Activated naive CD4-positive, alpha-beta T cell treated with anti-CD3 and anti-CD28 coated beads for 36 hours (primary cell): ENCODE measurements at regions not wholly inside any gene's neighbourhood (a gene's known extent, or its start where the extent isn't known, plus 50 kb on each side); places are given as distances from the start of the nearest gene placed in this dataset.

Source experiments
- CTCF ChIA-PET: fragments of 350-600 bp; sonication (Branson Sonifier 250); formaldehyde crosslinking; loops from one replicate; lab custom pipeline; 2021; ENCODE audit warnings: antibody characterized with exemption; lab: Charles Lee
- DNase-seq: peaks from one replicate; pipeline ENCODE4 v3.0.0-alpha.2; 2020
- H3K27ac Mint-ChIP-seq: one replicate; pipeline ENCODE4 v1.8.0; 2021; ENCODE audit warnings: mild to moderate bottlenecking, mixed read lengths
- H3K27me3 Mint-ChIP-seq: one replicate; pipeline ENCODE4 v1.8.0; 2021; ENCODE audit warnings: low read depth, mixed read lengths
- H3K36me3 Mint-ChIP-seq: one replicate; pipeline ENCODE4 v1.8.0; 2021; ENCODE audit warnings: low read depth, mixed read lengths
- H3K4me1 Mint-ChIP-seq: one replicate; pipeline ENCODE4 v1.8.0; 2021; ENCODE audit warnings: low read depth, mixed read lengths
- H3K4me3 Mint-ChIP-seq: one replicate; pipeline ENCODE4 v1.8.0; 2021; ENCODE audit warnings: mild to moderate bottlenecking, moderate library complexity, mixed read lengths
- H3K9me3 Mint-ChIP-seq: one replicate; pipeline ENCODE4 v1.8.0; 2021; ENCODE audit warnings: mixed read lengths
- intact Hi-C: fragments of 100-400 bp; cut with micrococcal nuclease; formaldehyde crosslinking; loops from one replicate; pipeline ENCODE4 v1.15.1; 2023

DNA sequence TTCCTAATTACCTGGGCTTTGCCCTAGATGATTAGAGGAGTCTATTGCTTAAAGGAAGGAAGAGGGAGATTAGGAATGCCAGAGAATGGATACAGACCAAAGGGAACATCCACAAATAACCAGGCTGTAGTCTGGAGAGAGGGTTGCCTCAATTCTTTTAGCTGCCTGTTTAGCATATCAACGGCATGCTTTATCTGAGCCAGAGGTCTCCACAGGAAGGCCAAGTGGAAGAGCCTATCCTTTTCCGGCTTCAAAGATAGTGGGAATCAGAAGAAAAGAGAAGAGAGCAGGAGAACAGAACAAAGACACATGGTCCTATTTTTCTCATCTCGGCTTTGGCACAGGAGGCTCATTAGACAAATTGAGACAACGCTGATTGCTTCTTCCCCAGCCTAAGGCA, 142.4 kb downstream of the NMUR2 start:
- intact Hi-C loops: no loop called here
- no peak overlapping the region for H3K27ac Mint-ChIP-seq
- H3K9me3 Mint-ChIP-seq: no peaks in the 10 kb centered on the region
- no peaks in the 10 kb centered on the region for H3K4me1 Mint-ChIP-seq
- no peak for DNase-seq
- CTCF ChIA-PET: no interaction called here
- H3K36me3 Mint-ChIP-seq: no peaks in the 10 kb centered on the region
- H3K27me3 Mint-ChIP-seq: peaks cover 3% of the 10 kb centered on the region
- no peak overlapping the region for H3K4me3 Mint-ChIP-seq

DNA sequence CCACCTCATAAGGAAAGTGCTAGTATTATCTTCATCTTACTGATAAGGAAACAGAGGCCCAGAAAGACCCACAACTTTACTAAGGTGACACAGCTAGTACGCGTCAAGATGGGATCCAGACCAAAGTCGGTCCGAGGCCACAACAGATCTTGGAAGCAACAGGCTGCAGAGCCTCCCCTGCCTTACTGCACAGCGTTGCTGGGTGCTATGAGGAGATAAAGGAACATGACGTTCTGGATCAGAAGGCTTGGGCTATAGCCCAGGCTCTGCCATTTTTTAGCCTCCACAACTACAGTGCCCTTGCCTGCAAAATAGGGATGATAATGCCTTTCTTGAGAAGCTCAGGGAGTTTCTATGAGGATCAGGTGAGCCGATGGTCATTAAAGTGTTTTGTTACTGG, 144.1 kb downstream of the NMUR2 start:
- H3K4me3 Mint-ChIP-seq: no peak overlapping the region
- H3K27ac Mint-ChIP-seq: no peak overlapping the region
- H3K4me1 Mint-ChIP-seq: no peaks in the 10 kb centered on the region
- CTCF ChIA-PET: no interaction called here
- H3K36me3 Mint-ChIP-seq: no peaks in the 10 kb centered on the region
- intact Hi-C loops: no loop called here
- H3K27me3 Mint-ChIP-seq: peaks cover 6% of the 10 kb centered on the region
- H3K9me3 Mint-ChIP-seq: no peaks in the 10 kb centered on the region
- DNase-seq: no peak

DNA sequence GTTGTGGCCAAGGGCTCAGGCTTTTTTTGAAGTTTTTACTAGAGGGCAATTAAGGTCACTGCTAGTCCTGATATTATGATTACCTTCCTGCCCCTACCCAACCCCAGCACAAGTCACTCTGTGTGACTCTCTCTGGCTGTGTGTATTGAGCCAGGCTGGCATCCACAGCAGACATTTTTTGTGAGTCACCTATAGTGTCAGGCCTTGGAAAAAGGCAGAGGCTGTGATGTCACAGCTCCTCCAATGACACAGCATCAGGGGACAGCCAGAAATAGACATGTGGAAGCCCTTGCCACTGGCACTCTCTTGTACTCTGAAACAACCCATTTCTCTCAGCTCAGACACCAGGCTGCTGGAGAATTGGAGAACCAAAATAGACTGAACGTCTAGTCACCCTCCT, 145.4 kb downstream of the NMUR2 start:
- no peaks in the 10 kb centered on the region for H3K36me3 Mint-ChIP-seq
- H3K4me3 Mint-ChIP-seq: no peak overlapping the region
- CTCF ChIA-PET: no interaction called here

DNA sequence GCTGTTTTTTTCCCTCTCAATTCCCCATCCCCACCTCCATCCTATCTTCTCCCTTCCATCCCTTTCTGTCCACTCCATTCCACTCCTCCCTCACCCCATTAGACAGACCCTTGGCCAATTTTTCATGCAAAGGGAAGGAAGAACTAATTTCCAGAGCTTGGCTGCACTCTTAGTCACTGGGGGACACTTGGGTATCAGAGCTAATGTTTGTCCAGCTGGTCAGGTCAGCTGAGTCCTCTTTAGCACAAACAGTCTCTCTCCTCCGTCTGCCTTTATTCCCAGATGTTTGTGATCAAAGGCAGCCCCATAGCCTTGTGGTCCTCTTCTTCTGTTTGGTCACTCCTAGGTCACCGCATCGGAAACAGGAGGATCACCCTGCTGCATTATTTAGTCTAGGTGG, 148.5 kb downstream of the NMUR2 start:
- CTCF ChIA-PET: no interaction called here

More for the DNA sequence above, 145.4 kb downstream of the NMUR2 start:
- Mint-ChIP-seq H3K9me3 (no peaks in the 10 kb centered on the region), H3K27ac (no peak overlapping the region), H3K27me3 (peaks cover 6% of the 10 kb centered on the region), H3K4me1 (no peaks in the 10 kb centered on the region)
- no peak for DNase-seq
- intact Hi-C loops: no loop called here

DNA sequence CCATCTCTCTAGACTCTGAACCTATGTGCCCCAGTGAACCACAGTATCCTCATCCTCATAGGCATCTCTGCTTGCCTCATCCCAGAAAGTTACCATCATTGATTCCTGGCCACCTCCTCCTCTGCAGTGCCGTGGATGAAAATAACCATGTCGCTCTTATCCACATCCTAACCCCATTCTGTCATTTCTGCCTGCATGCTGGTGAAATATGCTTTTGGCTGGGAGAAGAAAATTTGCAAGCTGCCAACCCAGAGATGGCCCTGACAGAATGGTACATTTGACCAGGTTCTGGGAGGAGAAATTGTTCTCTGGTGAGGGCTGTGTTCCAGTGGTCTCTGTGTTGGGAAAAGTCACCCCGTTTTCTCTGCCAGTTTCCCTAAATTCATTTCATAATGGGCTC, 149.7 kb downstream of the NMUR2 start:
- Mint-ChIP-seq H3K4me3 (no peak overlapping the region), H3K4me1 (no peaks in the 10 kb centered on the region), H3K27ac (no peak overlapping the region), H3K9me3 (no peaks in the 10 kb centered on the region), H3K36me3 (no peaks in the 10 kb centered on the region), H3K27me3 (peaks cover 6% of the 10 kb centered on the region)
- CTCF ChIA-PET: no interaction called here
- DNase-seq: no peak
- intact Hi-C loops: no loop called here

More for the DNA sequence above, 148.5 kb downstream of the NMUR2 start:
- Mint-ChIP-seq H3K4me1 (no peaks in the 10 kb centered on the region), H3K27ac (no peak overlapping the region), H3K36me3 (no peaks in the 10 kb centered on the region), H3K27me3 (peaks cover 6% of the 10 kb centered on the region), H3K9me3 (no peaks in the 10 kb centered on the region), H3K4me3 (no peak overlapping the region)
- DNase-seq: no peak
- intact Hi-C loops: no loop called here

DNA sequence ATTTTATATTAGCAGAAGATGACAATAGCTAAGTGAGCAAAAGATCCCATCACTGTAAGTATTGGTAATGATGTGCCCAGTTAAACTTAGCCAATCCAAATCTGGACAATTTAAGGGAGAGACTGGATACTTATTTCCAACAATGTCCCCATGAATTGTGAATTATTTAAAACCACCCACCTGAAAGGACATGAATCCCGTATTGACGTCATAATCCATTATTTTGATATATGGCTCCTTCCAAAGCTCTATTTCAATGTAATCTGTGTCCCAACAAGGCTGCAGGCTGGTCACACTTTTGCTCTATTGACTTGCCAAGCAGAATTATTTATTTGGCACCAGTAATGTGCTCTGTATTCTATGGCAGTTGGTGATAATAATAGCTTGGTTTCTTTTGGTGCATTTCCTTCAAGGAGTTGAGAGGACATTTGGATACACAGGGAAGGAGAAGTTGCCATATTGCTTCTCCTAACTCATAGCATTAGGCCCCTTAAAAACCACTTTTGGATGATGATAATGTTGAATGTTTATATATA, 157.2 kb downstream of the NMUR2 start:
- intact Hi-C loops: no loop called here
- H3K27me3 Mint-ChIP-seq: no peaks in the 10 kb centered on the region
- no peaks in the 10 kb centered on the region for H3K36me3 Mint-ChIP-seq
- H3K4me1 Mint-ChIP-seq: no peaks in the 10 kb centered on the region
- no peak overlapping the region for H3K27ac Mint-ChIP-seq
- no peak for DNase-seq
- CTCF ChIA-PET: no interaction called here
- H3K4me3 Mint-ChIP-seq: no peak overlapping the region
- H3K9me3 Mint-ChIP-seq: peaks cover 1% of the 10 kb centered on the region

DNA sequence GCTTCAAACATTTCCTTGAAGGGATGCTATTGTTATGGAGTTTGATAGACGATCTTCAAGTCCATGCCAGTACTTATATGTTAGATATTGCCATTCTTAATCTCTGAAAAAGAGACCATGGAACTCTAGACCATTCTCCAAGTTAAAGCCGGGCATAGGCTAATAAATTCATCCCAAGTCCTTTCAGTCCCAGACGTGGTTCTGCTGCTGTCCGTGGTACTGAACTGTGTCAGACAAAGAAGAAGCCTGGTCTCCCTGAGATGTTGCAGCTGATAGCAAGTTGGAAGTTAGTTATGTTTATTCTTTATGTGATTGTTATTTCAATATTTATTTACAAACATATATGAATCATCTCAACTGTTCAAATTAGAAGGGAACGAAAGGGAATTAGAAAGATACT, 158.7 kb downstream of the NMUR2 start:
- peak; percentile 21 for DNase-seq
- Mint-ChIP-seq H3K27ac (no peak overlapping the region), H3K4me1 (no peaks in the 10 kb centered on the region), H3K4me3 (no peak overlapping the region), H3K36me3 (no peaks in the 10 kb centered on the region), H3K27me3 (no peaks in the 10 kb centered on the region), H3K9me3 (peaks cover 1% of the 10 kb centered on the region)
- CTCF ChIA-PET: no interaction called here
- intact Hi-C loops: no loop called here

DNA sequence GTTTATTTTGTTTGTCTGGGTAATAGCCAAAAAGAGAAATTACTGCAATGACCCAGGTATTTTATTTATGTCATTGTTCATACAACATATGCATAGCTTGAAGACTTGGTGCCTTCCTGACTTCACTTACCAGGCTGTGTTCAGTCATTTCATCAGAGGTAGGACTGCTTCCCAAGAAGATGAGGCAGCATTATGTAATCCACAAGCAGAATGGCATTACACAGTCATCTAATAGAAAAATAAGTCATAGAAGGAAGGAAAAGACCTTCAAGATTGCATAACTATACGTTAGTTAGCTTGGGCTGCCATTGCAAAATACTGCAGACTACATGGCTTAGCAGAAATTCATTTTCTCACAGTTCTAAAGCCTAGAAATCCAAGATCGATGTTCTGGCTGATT, 167.5 kb downstream of the NMUR2 start:
- intact Hi-C loops: no loop called here
- H3K9me3 Mint-ChIP-seq: peaks cover 3% of the 10 kb centered on the region
- peaks cover 3% of the 10 kb centered on the region for H3K27me3 Mint-ChIP-seq
- H3K4me3 Mint-ChIP-seq: no peak overlapping the region
- H3K4me1 Mint-ChIP-seq: no peaks in the 10 kb centered on the region
- DNase-seq: no peak
- H3K36me3 Mint-ChIP-seq: no peaks in the 10 kb centered on the region
- H3K27ac Mint-ChIP-seq: no peak overlapping the region
- CTCF ChIA-PET: no interaction called here

DNA sequence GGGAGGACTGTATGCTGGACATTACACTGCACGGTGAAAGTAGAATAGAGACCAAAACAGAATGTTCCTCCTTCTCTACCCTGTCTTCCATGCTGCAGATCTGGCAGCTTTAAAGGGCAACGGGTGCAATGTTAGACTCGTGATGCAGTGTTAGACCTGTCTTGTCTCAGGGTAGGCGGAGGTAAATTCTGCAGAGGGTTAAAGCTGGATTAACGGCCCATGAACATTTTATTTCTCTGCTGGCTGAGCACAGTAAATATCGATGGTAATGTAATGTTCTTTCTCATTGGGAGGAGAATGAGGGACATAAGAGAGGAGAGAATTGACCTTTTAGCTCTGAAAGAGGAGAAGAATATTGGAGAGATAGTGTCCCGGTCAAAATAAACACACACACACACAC, 178.9 kb downstream of the NMUR2 start:
- no peak overlapping the region for H3K27ac Mint-ChIP-seq
- no peak for DNase-seq
- H3K9me3 Mint-ChIP-seq: no peaks in the 10 kb centered on the region
- H3K4me1 Mint-ChIP-seq: no peaks in the 10 kb centered on the region
- no peak overlapping the region for H3K4me3 Mint-ChIP-seq
- no peaks in the 10 kb centered on the region for H3K36me3 Mint-ChIP-seq
- H3K27me3 Mint-ChIP-seq: peaks cover 5% of the 10 kb centered on the region
- intact Hi-C loops: no loop called here
- CTCF ChIA-PET: no interaction called here

DNA sequence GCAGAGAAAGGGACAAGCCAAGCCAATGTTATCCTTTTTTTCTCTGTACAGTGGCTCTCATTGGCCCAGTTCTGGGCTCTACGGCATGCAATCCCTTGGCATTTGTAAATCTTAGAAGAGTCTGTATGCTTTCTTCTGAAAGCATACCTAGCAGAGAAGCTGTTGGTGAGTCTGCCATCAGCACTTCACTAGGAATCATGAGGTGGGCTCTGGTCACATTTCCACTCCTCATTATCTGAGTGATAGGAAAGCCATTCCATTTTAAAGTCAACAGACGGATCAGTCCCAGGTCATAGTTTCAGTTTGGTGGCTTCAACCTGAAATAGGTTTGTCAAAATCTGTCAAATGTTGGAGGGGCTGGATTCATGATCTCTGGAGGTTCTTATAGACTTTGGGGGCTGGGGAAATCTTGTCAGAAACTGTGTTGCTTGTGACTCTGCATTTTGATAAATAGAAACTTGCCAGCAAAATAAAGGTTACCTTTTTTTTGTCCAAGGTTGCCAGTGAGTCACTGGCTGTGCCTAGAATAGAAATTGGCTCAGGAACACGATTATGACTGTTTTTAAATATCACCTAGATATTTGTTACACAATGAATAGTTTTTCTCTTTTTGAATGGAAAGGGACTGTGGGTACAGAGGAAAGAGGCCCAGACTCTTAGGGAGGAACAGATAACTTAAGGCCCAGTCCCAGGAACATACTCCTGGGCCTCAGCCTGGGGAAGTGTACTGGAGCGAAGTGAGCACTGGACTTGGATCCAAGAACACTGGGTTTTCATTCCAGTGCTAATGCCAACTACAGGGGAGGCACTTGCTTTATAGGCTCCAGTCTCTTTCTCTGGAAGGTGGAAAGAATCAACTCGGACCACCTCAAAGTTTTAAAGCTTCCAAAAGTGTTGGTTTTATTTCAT, 183.1 kb downstream of the NMUR2 start:
- Mint-ChIP-seq H3K27ac (no peak overlapping the region), H3K27me3 (peaks cover 5% of the 10 kb centered on the region), H3K4me3 (no peak overlapping the region), H3K4me1 (no peaks in the 10 kb centered on the region), H3K9me3 (no peaks in the 10 kb centered on the region), H3K36me3 (no peaks in the 10 kb centered on the region)
- intact Hi-C loops: no loop called here
- DNase-seq: no peak
- CTCF ChIA-PET: no interaction called here

DNA sequence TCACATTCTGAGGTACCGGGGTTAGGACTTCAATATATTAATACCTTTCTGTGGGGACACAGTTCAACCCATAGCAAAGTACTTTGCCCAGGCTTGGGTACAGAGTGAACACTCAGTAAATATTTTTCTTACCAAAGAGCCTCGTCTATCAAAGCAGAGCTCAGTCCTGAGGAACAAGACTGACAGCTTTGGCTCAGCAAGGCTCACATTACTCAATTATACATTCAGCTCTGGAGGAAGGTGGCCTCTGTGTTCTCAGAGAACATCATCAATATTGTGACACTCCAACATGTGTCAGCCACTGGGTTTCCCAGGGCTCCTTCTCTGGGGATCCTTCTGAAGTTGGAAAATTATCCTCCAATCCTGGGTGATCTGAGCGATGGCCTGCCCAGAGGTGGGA, 186.4 kb downstream of the NMUR2 start:
- intact Hi-C loops: no loop called here
- no peaks in the 10 kb centered on the region for H3K27me3 Mint-ChIP-seq
- no peak for DNase-seq
- no peaks in the 10 kb centered on the region for H3K36me3 Mint-ChIP-seq
- no peak overlapping the region for H3K27ac Mint-ChIP-seq
- H3K9me3 Mint-ChIP-seq: peaks cover 9% of the 10 kb centered on the region
- no peak overlapping the region for H3K4me3 Mint-ChIP-seq
- CTCF ChIA-PET: no interaction called here
- no peaks in the 10 kb centered on the region for H3K4me1 Mint-ChIP-seq

DNA sequence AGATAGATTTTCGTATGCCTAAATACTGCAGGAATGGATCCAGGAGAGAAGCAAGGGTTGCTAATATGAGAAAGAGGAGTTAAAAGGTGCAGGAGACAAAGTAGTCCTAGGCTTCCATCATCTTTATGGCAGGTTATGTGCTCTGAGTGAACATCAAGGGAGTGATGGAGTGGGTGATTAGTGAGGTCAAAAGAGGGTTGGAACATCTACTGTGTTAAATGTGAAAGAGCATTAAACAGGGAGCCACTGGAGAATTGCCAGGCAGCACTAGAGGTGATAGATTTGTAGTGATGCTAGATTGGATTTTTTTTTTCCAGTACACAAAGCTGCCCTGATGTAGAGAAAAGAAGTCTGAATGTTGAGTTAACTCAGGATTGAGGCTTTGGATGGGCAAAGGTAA, 199.3 kb downstream of the NMUR2 start:
- H3K27me3 Mint-ChIP-seq: peaks cover 2% of the 10 kb centered on the region
- no peaks in the 10 kb centered on the region for H3K9me3 Mint-ChIP-seq
- CTCF ChIA-PET: no interaction called here
- H3K27ac Mint-ChIP-seq: no peak overlapping the region
- no peak for DNase-seq
- no peak overlapping the region for H3K4me3 Mint-ChIP-seq
- intact Hi-C loops: no loop called here
- no peaks in the 10 kb centered on the region for H3K36me3 Mint-ChIP-seq
- H3K4me1 Mint-ChIP-seq: no peaks in the 10 kb centered on the region

DNA sequence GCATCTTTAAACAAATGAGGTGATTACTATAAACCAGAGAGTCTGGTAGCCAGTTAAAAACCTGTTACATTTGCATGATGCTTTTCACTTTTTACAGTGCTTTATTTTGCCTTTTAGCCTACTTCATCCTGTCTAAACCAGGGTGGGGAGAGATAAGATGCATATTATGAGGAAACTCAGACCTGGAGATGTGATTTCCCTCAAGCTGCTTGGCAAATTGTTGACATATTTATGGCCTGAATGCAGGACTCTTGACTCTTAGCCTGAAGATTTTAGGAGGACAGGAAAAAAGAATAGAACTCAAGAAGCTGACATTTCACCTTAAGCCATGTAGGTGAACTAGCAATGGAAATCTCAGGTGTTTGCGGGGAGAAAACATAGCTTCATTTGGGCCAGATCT, 202.8 kb downstream of the NMUR2 start:
- Mint-ChIP-seq H3K27me3 (peaks cover 7% of the 10 kb centered on the region), H3K4me1 (no peaks in the 10 kb centered on the region), H3K9me3 (no peaks in the 10 kb centered on the region), H3K27ac (no peak overlapping the region), H3K36me3 (no peaks in the 10 kb centered on the region), H3K4me3 (no peak overlapping the region)
- intact Hi-C loops: no loop called here
- DNase-seq: no peak
- CTCF ChIA-PET: no interaction called here
